ENCODE measurements at regions not wholly inside any gene's neighbourhood (a gene's known extent, or its start where the extent isn't known, plus 50 kb on each side); places are given as distances from the start of the nearest gene placed in this dataset.
A peak's percentile ranks its signal among the peaks of the same experiment; 100 is the strongest.

DNA sequence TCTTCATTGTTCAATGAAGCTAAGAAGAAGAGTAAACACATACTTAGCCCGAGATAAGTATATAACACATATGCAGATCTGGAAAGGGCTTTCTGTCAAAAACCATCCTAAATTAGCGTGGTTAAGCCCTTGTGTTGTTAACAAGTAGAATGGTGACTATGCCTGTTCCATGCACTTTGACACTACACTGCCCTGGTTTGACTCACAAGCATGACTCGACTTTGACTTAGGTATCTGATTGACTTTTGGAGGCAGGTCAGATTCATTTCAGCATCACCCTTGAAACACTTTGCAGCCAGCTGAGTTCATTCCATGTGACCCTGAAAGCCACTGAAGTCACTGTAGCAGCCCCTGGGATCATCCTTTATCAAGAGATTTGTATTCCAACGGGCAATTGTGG is 239.8 kb downstream of the TBX18 start:
- DNase-seq (ENCODE audit: low read depth): no peak

DNA sequence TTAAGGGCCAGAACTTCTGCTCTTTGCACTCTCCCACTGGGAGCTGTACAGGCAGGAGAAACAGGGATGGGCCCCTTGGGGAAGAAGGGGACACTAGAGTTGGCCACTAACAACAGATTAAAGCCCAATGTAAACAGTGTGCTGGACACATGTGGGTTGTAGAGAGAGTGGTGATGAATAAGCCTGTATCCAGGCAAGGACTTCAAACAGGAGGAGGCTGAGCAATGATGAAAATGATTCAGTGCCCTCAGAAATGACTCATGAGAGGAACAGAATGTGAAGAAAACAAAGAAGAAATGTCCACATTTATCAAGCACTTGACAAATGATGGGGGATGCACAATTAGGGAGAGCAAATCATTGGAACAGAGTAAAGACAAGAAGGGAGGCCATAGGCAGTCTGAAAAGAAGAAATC is 242.3 kb downstream of the TBX18 start:
- DNase-seq (ENCODE audit: low read depth): peak; percentile 79

DNA sequence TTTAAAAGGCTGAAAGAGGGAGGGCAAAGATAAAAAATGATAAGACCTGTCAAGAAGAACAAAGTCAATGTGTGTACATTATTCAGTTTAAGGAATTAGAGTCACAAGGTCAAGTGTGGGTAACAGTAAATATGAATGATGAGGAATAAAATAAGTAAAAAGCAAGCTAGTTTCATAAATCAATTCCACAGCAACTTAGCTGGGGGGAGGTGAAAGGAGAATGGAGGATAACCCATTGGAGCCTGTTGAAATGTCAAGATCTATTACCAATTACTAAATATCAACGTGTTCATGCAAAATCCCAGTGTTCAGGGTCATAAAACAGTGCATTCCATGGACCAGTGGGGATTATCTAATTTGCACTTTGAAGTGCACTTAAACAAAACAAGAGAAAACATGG is 242.9 kb downstream of the TBX18 start:
- DNase-seq (ENCODE audit: low read depth): no peak

DNA sequence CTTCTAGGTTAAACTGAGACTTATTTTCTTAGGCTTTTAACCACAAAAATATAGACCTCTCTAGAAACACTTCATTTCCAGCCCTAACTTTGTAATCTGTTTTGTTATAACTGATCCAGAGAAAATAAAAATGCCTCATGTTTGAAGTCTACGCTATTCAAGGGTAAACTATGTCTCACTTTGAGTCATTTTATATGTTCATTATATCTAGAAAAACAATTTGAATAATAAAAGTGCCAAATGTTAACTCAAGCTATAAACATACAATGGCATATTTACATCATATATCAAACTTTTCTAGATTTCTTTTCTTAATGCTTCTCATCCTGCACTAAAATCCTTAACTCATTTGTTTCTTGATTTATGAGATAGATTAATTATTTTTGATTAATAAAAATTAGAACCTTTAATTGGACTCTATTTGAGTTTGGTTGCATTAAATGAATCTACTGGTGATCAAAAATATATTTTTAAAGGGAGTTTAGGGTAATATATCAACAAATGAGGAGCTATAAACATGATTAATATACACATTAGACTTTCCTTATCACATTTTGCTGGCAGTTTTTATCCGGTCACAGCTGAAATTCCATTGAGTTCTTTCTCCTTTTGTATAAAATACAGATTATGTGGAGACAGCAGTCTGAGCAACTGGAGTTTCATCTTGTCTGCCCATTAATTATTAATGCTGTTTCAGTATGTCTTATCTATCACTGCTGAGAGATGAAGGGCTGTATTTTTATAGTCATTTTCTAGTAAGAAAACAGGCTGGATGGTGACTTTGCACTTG is 246.5 kb downstream of the TBX18 start:
- DNase-seq (ENCODE audit: low read depth): no peak

DNA sequence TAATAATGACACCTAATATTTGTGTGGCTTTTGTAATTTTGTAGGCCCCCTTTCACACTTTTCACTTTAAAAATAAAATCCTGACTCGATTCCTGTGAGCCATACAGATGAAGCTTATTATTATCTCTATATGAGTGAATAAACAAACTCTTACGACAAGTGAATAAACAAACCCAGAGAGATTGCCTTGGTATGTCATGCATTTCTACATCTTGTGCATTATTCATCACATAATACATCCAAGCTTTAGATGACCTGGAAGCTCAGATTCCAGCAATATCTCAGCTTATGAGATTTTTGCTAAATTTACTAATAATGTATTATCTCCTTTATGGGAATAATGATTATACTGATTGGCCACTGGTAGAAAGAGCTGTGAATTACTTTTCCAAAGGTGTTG is 248.2 kb downstream of the TBX18 start:
- DNase-seq (ENCODE audit: low read depth): no peak

DNA sequence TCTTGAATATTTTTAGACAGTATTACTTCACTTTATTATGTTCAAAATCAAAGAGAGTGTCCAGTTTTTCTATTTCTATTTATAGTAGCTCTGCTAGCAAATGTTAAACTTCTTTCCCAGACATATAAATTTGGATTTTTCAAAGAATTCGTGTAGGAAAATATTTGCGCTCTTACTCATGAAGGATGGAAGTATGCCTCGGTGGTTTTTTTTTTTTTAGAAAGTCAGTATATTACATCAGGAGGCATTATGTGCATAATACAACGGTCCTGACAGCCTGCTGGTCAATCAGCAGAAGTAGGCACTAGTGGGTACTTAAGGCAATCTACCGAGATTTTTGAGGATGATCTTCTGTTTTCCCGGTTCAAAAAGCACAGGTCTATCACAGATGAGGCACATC is 249.3 kb downstream of the TBX18 start:
- no peak for DNase-seq (ENCODE audit: low read depth)

DNA sequence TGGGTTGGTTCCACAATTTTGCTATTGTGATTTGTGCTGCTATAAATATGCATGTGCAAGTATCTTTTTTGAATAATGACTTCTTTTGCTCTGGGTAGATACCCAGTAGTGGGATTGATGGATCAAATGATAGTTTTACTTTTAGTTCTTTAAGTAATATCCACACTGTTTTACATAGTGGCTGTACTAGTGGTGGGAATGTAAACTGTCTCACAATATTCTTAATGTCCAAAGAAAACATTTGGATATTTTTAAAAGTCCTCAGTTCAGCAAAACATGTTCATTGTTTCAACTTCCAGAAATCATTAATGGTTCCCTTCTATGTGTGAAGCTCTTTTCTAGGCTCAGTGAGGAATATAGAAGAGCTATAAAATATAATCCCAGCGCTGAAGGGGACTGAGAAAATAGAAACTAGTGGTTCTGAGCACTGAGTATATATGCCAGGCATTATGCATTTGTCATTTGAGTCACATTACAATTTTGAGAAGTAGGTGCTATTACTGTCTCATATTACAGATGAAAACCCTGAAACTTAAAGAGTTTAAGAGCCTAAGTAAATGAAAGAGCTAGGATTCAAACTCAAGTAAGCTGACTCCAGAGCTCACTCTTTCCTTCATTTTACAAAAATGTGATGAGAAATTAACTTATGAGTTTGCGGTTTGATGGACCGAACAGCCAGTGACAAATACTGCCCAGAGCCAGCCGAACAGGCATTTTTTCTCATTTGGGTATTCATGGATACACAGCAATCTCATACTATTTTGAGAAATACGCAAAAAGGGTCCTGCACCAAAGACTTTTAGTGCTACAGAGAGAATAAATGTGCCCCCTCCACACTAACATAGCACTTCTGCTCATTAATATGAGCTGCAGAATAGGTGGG is 250.1 kb downstream of the TBX18 start:
- no peak for DNase-seq (ENCODE audit: low read depth)

DNA sequence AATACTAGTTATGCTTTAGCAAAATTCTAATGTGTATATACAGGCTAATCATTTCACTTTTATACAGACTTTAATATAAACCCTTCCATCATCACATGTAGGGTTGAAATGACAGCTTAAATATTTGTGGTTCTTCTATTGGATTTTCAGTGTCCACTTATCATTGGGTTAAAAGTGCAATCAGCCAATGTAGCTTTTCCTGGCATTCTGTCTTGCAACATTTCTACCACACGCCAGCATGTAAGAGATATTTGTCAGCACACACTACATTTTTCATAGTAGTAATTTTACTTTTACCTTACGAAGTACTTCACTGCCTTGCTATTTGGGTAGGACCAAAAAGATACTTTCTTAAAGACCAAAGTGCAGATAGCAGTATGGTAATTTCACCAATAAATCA is 252.0 kb downstream of the TBX18 start:
- no peak for DNase-seq (ENCODE audit: low read depth)

DNA sequence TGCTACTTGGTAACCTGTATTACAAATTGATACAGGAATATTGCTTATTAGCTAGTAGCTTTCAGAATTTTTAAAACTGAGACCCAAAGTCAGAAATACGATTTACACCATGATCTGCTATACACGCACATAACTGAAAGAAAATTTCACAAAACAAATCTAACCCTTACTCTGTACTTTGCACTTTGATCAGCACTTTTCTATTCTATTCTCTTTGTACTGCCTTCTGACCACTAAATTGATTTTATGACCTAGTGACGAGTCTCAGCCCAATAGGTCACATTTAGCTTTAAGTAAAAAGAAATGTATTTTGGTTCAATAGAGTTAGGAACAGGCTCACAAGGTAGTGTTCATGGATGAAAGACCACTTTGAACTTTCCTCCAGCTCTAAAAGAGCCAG is 252.5 kb downstream of the TBX18 start:
- no peak for DNase-seq (ENCODE audit: low read depth)

DNA sequence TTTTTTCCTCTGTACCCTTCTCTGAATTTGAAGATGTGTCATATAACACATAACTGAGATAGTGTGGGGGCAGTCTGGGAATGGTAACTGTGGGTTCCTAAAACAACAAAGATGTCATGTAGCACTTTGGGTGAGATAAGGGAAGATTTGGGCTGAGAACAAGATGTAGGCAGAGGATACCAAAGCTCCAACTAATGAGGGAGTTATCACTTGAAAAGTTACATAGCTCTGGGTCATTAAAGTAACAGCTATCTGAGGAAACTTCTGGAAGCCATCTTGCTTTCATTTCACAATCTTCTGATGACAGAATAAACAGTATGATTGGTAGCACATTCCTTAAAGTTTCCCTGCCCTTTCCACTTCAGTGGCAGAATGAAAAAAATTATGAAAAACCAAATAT is 255.4 kb downstream of the TBX18 start:
- DNase-seq (ENCODE audit: low read depth): no peak

DNA sequence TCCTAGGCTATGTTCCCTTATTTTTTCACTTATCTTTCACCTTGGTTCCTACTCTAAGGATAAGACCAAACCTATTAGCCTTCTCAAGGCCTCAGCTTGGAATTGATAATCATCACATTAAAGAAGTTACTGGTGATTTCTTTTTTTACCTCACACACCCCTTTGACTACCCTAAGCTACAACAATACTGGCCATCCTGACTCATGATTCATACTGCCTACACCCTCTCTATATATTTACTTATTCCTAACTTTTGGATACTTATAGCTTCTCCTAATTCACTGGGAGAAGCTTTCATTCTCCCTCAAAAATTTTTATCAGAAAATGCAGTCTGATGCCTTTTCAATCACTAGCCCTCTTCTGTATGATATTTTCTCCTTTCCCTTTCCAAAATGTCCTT is 256.1 kb downstream of the TBX18 start:
- DNase-seq (ENCODE audit: low read depth): no peak

DNA sequence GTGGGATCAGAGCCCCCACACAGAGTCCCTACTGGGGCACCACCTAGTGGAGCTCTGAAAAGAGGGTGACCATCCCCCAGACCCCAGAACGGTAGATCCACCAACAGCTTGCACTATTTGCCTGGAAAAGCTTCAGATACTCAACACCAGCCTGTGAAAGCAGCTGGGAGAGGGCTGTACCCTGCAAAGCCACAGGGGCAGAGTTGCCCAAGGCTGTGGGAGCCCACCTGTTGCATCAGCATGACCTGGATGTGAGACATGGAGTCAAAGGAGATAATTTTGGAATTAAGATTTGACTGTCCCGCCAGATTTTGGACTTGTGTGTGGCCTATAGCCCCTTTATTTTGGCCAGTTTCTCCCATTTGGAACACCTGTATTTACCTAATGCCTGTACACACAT is 260.4 kb downstream of the TBX18 start:
- DNase-seq (ENCODE audit: low read depth): no peak

DNA sequence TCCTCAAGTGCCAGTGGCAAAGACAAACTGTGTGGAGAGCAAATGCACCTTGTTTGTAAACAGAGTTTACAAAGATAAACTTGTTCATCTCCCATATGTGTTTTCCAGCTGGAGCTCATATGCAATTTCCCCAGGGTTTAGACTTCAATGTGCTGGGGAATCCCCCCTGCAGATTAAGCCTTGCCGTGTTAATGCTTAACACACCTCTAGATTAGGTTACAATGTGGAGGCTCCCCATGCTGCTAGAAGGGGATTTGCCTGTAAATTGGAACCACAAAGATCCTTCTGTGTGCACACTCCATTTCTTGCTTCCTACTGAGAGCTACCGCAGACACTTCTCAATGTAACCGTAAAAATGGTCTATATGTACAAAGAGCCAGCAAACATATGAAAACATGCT is 263.1 kb downstream of the TBX18 start:
- no peak for DNase-seq (ENCODE audit: low read depth)

DNA sequence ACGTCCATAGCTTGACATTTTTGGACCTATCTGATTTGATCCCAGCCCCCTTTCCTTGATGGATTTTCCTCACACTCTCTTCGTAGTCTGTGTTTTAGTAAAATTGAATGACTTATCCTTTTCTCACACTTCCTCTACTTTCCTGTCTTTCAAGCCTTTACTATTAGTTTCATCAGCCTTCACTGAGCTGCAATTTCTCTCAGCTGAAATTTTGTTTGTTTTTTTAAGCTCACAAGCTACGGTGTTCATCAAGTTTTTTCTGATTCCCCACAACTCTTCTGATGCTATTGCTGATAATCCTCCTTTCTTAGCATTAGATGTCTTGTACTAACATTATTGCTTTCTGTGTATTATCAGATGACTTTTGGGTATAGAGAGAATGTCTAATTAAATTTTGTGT is 263.7 kb downstream of the TBX18 start:
- no peak for DNase-seq (ENCODE audit: low read depth)

DNA sequence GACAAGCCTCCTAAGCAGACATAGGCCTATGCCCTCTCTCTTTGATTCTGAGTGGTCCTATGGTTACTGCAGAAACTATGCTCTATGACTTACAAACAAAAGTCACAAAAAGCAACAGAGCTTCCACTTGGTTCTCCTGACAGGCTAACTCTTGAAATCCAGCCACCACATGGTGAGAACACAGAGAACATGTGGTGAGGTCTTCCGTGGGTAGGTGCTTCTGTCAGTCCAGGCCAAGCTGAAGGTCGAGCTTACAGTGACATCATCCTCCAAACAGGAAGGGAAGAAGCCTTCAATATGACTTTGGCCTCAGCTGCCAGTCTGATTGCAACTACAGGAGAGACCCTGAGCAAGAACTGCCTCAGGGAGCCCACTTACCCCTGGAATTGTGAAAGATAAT is 265.5 kb downstream of the TBX18 start:
- no peak for DNase-seq (ENCODE audit: low read depth)

DNA sequence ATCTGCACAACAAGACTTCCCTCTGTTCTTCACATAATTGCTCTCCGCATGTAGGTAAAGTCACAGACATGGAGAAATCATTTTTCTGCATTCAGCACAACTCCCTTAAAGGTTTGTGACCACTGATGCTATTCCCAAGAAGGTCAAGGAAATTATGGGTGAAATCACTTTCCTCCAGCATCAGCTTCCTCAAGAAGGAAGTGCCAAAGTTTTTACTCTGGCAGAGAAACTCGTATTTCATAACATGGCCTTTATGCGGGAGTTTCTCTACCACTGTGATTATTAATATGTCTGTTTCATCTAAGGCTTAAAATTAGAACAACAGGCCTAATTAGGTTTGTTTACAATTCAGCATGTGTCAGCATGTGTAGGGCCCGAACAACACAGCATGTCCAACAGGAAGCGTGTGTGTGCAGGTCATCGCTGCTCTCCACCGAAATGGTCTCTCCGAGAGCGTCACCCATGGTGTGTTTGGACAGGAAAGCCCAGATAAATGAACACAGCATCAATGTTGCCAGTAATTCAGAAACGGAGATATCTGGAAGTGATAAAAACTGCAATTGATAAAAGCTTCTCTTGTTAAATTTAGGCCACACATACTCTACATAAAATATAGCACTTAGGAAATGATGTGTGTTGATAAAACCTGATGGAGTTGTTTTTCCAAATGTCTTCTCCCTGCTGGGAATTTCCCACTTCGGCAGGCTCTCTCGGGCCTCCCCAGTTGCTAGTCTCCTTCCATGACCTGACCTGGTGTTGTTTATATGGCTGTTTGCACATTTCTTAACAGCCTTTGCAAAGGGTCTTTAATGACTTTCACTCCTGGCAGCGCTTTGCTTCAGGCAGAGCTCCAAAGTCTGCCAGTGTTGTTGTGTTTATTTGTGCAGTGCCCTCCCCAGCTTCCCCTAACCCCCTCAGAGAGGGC is 265.1 kb upstream of the CEP162 start:
- no peak for DNase-seq (ENCODE audit: low read depth)

DNA sequence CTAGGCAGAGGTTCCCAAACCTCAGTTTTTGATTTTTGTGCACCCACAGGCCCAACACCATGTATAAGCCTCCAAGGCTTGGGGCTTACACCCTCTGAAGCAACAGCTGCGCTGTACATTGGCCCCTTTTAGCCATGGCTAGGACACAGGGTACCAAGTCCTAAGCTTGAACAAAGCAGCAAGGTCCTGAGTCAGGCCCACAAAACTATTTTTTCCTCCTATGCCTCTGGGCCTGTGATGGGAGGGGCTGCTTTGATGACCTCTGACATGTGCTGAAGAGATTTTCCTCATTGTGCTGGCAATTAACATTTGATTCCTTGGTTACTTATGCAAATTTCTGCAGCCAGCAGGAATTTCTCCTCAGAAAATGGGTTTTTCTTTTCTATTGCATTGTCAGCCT is 262.2 kb upstream of the CEP162 start:
- DNase-seq (ENCODE audit: low read depth): no peak

DNA sequence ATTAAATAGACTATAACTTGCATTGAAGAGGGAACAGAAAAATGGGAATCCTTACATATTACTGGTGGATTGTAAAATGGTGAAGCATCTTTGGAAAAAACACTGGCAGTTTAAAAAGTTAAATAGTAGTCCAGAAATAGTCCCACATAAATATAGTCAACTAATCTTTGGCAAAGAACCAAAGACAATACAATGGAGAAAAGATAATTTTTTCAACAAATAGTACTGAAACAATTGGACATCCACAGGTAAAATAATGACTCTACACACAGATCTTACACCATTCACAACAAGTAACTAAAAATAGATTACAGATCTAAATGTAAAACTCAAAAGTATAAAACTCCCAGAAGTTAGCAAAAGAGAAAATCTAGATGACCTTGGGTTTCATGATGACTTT is 259.1 kb upstream of the CEP162 start:
- DNase-seq (ENCODE audit: low read depth): no peak

DNA sequence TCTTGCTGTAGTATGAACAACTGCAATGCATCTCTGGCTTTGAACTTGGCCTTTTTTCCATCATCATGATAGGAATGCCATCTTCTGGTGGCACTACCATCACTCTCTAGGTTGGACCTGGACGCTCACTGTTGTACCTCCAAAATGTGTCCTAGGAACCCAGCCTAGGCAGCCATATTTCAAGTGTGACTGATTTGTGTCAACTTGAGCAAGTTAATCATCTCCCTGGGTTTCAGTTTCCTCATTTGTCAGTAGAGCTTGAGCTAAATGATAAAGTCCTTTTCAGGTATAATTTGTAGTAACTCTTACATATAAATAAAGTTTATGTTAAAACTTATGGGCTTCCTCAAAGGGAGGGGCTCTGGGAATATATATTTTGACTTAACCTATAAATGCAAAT is 241.7 kb upstream of the CEP162 start:
- no peak for DNase-seq (ENCODE audit: low read depth)

DNA sequence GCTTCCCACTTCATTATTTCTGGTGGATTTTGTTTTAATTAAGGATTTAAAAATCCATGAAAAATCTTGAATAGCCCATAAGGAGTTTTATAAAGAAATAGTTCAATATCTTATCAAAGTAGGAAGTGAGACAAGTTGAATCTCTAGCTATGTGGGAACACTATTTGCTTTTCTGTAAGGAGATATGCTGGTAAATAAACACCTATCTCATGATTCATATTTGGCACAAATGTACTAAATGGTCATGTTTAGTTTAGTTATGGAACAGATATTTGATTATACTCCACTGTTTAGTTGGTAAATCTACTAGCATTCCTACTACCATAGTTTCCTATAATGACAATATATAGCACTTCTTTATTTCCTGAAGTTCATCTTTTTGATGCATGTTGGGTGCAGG is 239.9 kb upstream of the CEP162 start:
- DNase-seq (ENCODE audit: low read depth): no peak

DNA sequence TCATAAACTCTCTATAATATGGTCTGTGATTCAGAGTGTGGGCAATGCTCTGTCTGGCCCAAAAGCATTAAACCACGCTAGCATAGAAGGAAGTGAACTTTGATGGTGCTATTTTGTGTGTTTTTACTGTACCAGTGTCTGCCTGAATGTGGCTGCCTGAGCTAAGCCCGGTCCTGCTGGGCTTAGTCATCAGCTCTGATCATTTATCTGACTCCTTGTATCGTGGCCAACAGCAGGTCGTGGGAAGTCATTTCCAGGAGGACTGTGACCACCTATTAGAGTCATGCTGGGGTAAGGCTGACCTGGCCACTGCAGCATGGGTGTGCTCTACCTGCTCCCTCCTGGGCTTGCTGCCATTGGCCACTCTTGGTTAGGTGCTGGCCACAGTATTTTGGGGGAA is 239.1 kb upstream of the CEP162 start:
- peak; percentile 71 for DNase-seq (ENCODE audit: low read depth)

DNA sequence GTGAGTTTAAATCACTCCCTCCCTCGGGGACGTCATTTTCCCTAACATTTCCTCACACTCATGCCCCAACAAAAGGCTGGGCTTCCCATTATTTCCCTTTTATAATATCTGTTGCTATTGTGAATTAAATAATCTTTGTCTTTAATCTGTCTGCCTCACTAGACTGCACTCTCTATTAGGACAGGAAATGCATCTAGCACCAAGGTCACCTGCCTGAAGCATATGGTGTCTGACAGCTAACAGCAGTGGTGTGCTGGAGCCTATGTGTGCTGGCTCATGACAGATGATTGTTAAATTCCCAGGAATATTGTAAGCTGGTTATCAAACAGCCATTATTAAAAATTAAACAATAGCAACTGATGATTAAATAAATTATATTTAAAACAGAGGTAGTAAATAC is 237.0 kb upstream of the CEP162 start:
- no peak for DNase-seq (ENCODE audit: low read depth)
